CD4-positive, alpha-beta T cell treated with Interleukin-15 for 4 hours (primary cell): ENCODE measurements at regions not wholly inside any gene's neighbourhood (a gene's known extent, or its start where the extent isn't known, plus 50 kb on each side); places are given as distances from the start of the nearest gene placed in this dataset.

Experiments
- DNase-seq: peaks from one replicate; pipeline ENCODE4 v3.0.0-alpha.2; 2020; ENCODE audit warnings: low spot score

- DNase-seq = no peak
Observed at GRCh38 chr1:36675931-36676562, 193.3 kb upstream of the CSF3R start.

- DNase-seq = no peak
Observed at GRCh38 chr1:36675106-36675505, 192.4 kb upstream of the CSF3R start.

- DNase-seq = no peak
Observed at GRCh38 chr1:36673202-36673601, 190.5 kb upstream of the CSF3R start.

- DNase-seq = no peak
Observed at GRCh38 chr1:36669262-36669661, 186.5 kb upstream of the CSF3R start.

- no peak for DNase-seq
Observed at GRCh38 chr1:36667836-36668235, 185.1 kb upstream of the CSF3R start.

- DNase-seq = no peak
Observed at GRCh38 chr1:36667256-36667655, 184.5 kb upstream of the CSF3R start.

- DNase-seq = no peak
Observed at GRCh38 chr1:36665478-36666080, 182.9 kb upstream of the CSF3R start.

GRCh38 chr1:36664571-36665287, 182.0 kb upstream of the CSF3R start:
- DNase-seq = no peak

GRCh38 chr1:36663772-36664430, 181.2 kb upstream of the CSF3R start:
- DNase-seq = no peak

GRCh38 chr1:36658838-36659237, 176.1 kb upstream of the CSF3R start:
- no peak for DNase-seq

- no peak for DNase-seq
Observed at GRCh38 chr1:36657826-36658225, 175.1 kb upstream of the CSF3R start.

GRCh38 chr1:36656838-36657237, 174.1 kb upstream of the CSF3R start:
- DNase-seq = no peak

GRCh38 chr1:36656271-36656670, 173.6 kb upstream of the CSF3R start:
- DNase-seq = no peak

- DNase-seq = no peak
Observed at GRCh38 chr1:36654586-36654985, 171.9 kb upstream of the CSF3R start.

- no peak for DNase-seq
Observed at GRCh38 chr1:36653850-36654249, 171.1 kb upstream of the CSF3R start.

GRCh38 chr1:36652586-36652985, 169.9 kb upstream of the CSF3R start:
- no peak for DNase-seq

- no peak for DNase-seq
Observed at GRCh38 chr1:36652011-36652410, 169.3 kb upstream of the CSF3R start.

- no peak for DNase-seq
Observed at GRCh38 chr1:36651176-36651910, 168.6 kb upstream of the CSF3R start.

- DNase-seq = peak; percentile 48
Observed at GRCh38 chr1:36650200-36651065, 167.7 kb upstream of the CSF3R start.

GRCh38 chr1:36645867-36646266, 163.2 kb upstream of the CSF3R start:
- DNase-seq = no peak

- DNase-seq = no peak
Observed at GRCh38 chr1:36644556-36644955, 161.8 kb upstream of the CSF3R start.
